ENCODE measurements at regions not wholly inside any gene's neighbourhood (a gene's known extent, or its start where the extent isn't known, plus 50 kb on each side); places are given as distances from the start of the nearest gene placed in this dataset.

DNA sequence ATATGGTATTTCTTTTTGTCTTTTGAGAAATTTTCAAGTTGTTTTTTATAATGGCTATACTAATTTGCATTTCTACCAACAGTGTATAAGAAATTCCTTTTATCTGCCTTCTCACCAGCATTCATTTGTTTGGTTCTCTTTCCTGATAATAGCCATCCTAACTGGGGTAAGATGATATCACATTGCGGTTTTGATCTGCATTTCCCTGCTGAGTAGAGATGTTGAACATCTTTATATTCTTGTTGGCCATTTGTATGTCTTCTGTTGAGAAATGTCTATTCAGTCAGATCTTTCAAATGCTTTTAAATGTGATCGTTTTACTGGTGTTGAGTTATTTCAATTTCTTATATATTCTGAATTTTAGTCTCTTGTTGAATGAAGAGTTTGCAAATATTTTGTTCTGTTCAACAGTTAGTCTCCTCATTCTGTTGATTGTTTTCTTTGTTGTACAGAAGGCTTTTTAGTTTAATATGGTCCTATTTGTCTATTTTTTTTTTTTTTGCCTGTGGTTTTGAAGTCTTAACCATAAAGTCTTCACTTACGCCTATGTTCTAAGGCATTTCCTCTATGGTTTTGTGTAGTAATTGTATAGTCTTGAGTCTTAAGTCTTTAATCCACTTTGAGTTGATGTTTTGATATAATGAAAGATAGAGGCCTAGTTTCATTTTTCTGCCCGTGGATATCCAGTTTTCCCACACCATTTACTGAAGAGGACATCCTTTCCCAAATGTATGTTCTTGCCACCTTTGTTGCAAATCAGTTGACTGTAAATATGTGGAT, 1566.9 kb downstream of the STIM2 start:
- no peak overlapping the region for H3K4me3 Mint-ChIP-seq
- H3K4me1 Mint-ChIP-seq: no peaks in the 10 kb centered on the region
- no peaks in the 10 kb centered on the region for H3K36me3 Mint-ChIP-seq (ENCODE audit: insufficient read depth)
- no peak for DNase-seq (ENCODE audit: low spot score in 2 of 2)
- H3K9me3 Mint-ChIP-seq: peaks cover 30% of the 10 kb centered on the region
- no peak overlapping the region for H3K27ac Mint-ChIP-seq (ENCODE audit: low read depth)
- no peak for ATAC-seq (replicated peaks; ENCODE audit: extremely low read depth, poor library complexity, severe bottlenecking)
- no peaks in the 10 kb centered on the region for H3K27me3 Mint-ChIP-seq

DNA sequence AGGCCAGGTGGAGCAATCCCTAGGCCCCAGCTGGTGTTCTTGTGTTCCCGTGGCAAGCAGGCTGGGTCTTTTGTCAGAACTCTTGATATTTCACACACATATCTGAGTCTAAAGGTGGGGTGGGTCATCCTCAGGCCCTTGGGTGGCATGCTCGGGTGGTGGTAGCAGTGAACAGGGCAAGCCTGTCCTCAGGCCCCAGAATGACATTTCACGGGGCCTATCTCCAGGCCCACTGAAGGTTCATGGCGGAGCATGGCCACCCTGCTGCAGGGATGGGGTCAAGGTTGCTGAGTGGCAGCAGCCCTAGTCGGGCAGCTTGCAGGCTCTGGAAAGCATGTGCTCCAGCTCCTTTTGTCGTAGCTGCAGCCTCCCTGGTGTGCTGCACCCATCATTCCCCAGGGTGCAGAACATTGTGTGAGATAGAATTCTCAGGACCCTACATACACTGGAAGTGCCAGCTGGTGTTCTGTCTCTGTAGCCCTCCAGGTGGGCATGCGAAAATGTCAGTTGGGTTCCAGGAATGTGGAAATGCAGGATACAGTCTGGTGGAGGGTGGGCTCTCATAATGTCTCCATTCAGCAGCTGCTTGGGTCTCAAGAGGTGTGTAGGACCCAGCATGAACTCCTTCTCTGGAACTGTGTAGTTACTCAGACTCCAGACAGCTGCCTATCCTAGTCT, 1571.8 kb downstream of the STIM2 start:
- DNase-seq (ENCODE audit: low spot score in 2 of 2) (no peak), ATAC-seq (replicated peaks; ENCODE audit: extremely low read depth, poor library complexity, severe bottlenecking) (no peak)
- H3K9me3 Mint-ChIP-seq: peaks cover 35% of the 10 kb centered on the region
- H3K36me3 Mint-ChIP-seq (ENCODE audit: insufficient read depth): no peaks in the 10 kb centered on the region
- H3K4me1 Mint-ChIP-seq: no peaks in the 10 kb centered on the region
- no peak overlapping the region for H3K4me3 Mint-ChIP-seq
- no peaks in the 10 kb centered on the region for H3K27me3 Mint-ChIP-seq
- no peak overlapping the region for H3K27ac Mint-ChIP-seq (ENCODE audit: low read depth)

DNA sequence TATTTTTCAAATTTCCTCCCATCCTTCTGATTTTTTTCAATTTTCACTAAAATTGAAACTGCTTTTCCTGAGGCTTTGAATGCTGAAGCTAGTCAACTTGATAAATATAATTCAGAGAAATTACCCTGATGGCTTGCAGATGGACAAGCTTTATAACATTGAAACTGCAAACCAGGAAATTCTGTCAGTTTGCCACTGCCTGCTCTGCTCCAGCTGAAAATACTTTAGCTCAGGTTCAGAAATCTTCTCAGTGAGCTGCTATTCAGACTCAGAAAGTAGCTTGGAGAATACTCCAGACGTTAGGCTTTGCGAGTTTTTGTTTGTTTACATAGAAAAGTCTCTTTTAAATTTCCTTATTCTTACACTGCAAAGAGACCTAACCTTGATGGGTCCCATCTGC, 1574.7 kb downstream of the STIM2 start:
- no peak for DNase-seq (ENCODE audit: low spot score in 2 of 2)
- ATAC-seq (replicated peaks; ENCODE audit: extremely low read depth, poor library complexity, severe bottlenecking): no peak
- H3K27ac Mint-ChIP-seq (ENCODE audit: low read depth): no peak overlapping the region

DNA sequence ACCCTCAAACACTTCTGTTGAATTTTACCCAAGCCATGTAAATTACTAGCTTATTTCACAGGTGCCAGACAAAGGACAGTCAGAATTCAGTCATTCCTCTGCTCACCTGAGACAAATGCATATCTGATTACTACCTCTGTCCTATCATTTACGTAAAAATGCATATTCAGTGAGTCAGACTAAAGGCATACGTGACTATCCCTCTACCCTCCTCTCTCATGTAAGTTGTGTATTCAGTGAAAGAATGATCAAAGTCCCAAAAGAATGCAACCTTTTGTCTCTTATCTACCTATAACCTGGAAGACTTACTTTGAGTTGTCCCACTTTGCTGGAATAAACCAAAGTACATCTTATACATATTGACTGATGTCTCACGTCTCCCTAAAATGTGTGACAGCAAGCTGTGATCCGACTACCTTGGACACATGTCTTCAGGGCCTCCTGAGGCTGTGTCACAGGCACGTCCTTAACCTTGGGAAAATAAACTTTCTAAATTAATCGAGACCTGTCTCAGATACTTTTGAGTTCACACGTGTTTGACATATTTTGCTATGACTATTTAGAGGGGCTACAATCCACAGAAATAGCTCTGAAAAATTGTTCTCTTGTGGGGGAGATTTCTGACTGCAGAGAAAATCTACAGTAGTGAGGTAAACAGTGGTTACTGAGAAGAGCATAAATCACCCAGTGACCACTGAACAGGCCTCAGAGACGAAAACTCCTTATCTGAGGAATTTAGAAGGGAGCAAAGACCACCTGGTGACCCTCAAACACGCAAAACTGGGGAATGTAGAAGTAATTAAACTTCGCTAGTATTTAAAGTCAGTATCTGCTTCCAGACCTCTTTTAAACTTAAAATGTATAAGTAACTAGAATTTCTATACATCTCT, 1575.8 kb downstream of the STIM2 start:
- Mint-ChIP-seq H3K27ac (ENCODE audit: low read depth) (no peak overlapping the region), H3K9me3 (peaks cover 24% of the 10 kb centered on the region), H3K36me3 (ENCODE audit: insufficient read depth) (no peaks in the 10 kb centered on the region), H3K4me3 (no peak overlapping the region), H3K27me3 (no peaks in the 10 kb centered on the region), H3K4me1 (no peaks in the 10 kb centered on the region)
- no peak for ATAC-seq (replicated peaks; ENCODE audit: extremely low read depth, poor library complexity, severe bottlenecking)
- DNase-seq (ENCODE audit: low spot score in 2 of 2): no peak

More for the DNA sequence above, 1574.7 kb downstream of the STIM2 start:
- H3K4me3 Mint-ChIP-seq: no peak overlapping the region
- peaks cover 27% of the 10 kb centered on the region for H3K9me3 Mint-ChIP-seq
- no peaks in the 10 kb centered on the region for H3K4me1 Mint-ChIP-seq
- H3K27me3 Mint-ChIP-seq: no peaks in the 10 kb centered on the region
- H3K36me3 Mint-ChIP-seq (ENCODE audit: insufficient read depth): no peaks in the 10 kb centered on the region

DNA sequence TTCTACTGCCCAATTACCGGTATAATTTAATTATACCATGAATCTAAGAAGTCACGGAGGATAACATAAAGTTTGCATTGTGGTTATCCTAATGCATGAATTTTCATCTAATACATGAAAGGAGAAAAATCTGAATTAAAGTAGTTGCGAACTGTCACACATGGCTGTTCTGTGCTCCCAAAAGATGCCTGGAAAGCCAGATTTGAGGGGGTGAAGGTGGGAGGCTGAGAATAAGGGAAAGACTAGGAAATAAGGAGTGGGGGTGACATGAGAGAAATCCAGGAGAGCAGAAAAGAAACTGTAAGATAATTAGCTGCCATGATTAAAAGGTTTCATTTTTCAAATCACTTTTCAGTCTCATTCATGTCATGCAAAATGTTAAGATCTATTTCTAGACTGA, 1582.7 kb downstream of the STIM2 start:
- peaks cover 20% of the 10 kb centered on the region for H3K9me3 Mint-ChIP-seq
- no peaks in the 10 kb centered on the region for H3K4me1 Mint-ChIP-seq
- no peak overlapping the region for H3K27ac Mint-ChIP-seq (ENCODE audit: low read depth)

DNA sequence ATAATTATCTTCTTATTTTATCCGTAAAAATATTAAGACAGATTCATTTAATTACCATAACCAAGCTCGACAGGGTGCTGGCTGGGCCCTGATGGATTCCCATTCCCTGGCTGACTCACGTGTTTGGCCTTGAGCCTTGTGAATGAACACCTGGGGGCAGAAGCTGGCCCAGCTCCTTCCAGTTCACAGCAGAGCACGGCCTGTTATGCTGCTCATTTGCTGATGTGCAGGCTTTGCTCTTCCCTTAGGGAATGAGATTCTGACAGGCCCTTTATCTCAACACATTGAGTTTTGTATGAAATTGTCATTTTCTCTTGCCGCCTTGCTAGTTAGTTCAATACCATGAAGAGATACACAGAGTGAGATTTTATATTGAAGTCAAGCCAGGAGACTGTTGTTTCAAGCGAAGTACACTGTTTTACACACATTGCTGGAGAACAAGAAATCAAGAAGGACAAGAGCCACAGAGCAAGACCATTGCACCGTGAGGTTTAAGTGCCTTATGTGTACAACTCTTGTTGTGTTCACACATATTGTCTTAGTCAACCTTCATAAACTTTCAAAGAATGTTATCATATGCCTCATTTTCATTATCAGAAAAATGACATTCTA, 1583.3 kb downstream of the STIM2 start:
- peaks cover 20% of the 10 kb centered on the region for H3K9me3 Mint-ChIP-seq
- DNase-seq (ENCODE audit: low spot score in 2 of 2) (no peak), ATAC-seq (replicated peaks; ENCODE audit: extremely low read depth, poor library complexity, severe bottlenecking) (no peak)
- no peak overlapping the region for H3K27ac Mint-ChIP-seq (ENCODE audit: low read depth)
- H3K36me3 Mint-ChIP-seq (ENCODE audit: insufficient read depth): no peaks in the 10 kb centered on the region
- H3K27me3 Mint-ChIP-seq: no peaks in the 10 kb centered on the region
- no peaks in the 10 kb centered on the region for H3K4me1 Mint-ChIP-seq
- no peak overlapping the region for H3K4me3 Mint-ChIP-seq

More for the DNA sequence above, 1582.7 kb downstream of the STIM2 start:
- Mint-ChIP-seq H3K27me3 (no peaks in the 10 kb centered on the region), H3K36me3 (ENCODE audit: insufficient read depth) (no peaks in the 10 kb centered on the region), H3K4me3 (no peak overlapping the region)
- DNase-seq (ENCODE audit: low spot score in 2 of 2): no peak
- no peak for ATAC-seq (replicated peaks; ENCODE audit: extremely low read depth, poor library complexity, severe bottlenecking)

DNA sequence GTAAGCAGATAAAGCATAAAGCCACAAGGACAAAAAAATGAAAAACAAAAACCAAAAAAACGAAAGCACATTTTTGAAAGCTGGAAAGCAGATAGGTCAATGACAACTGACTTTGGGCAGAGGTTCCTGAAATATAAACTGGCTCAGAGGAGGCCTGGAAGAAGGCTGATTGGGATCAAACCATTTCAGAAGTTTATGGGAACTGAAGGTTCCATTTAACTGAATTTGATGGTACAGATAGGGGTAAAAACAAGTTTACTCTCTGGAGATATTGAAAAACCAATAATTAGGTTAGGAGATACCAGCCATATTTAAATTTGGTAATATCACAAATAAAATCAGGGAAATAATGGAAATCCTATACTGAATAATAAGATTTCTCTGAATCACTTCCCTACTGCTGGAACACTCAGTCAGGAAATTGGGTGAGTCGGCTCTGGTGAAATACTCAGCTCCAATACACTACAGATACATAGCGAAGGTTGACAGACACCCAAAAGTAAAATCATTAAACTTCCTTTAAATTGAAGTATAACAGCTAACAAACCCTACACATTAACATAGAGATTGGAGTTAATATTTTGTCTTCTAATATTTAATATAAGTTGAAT, 1584.3 kb downstream of the STIM2 start:
- Mint-ChIP-seq H3K4me1 (no peaks in the 10 kb centered on the region), H3K9me3 (peaks cover 17% of the 10 kb centered on the region), H3K4me3 (no peak overlapping the region), H3K27me3 (no peaks in the 10 kb centered on the region), H3K27ac (ENCODE audit: low read depth) (no peak overlapping the region), H3K36me3 (ENCODE audit: insufficient read depth) (no peaks in the 10 kb centered on the region)
- DNase-seq (ENCODE audit: low spot score in 2 of 2) (no peak), ATAC-seq (replicated peaks; ENCODE audit: extremely low read depth, poor library complexity, severe bottlenecking) (no peak)

DNA sequence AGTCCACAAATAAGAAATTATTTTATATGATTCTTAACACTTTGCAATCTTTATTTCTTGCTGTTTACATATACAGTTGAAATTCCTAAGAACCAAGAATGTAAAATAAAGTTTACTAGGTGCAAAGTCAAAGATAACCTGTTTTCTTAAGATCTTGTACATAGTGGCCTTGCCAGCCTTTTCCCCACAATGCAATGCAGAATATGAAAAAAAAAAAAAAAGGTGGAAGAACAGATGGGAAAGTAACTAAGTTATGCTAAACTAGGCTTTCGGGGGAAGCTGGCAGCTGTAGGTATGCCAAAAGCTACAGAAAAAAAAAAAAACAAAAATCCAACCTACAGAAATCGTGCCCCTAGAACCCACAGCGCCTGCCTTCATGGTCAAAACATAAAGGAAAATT, 1588.4 kb downstream of the STIM2 start:
- DNase-seq (ENCODE audit: low spot score in 2 of 2) (no peak), ATAC-seq (replicated peaks; ENCODE audit: extremely low read depth, poor library complexity, severe bottlenecking) (no peak)
- Mint-ChIP-seq H3K36me3 (ENCODE audit: insufficient read depth) (no peaks in the 10 kb centered on the region), H3K9me3 (peaks cover 15% of the 10 kb centered on the region), H3K4me3 (no peak overlapping the region), H3K27ac (ENCODE audit: low read depth) (no peak overlapping the region), H3K4me1 (no peaks in the 10 kb centered on the region), H3K27me3 (no peaks in the 10 kb centered on the region)

DNA sequence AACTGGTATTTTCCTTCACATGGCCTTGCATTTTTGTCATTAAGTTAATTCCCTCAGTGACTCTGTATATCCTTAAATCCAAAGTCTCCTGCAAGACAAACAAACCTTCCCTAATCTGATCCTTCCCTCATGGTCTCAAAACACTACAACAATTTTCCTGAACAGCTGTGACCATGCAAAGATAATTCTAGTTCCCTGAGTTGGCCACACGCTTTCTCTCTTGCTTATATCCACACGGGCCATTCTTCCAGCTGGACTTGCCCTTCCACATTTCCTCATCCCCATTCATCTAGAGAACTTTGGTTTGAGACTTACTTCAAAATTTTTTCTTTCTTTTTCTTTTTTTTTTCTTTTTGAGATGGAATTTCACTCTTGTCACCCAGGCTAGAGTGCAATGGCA, 1590.7 kb downstream of the STIM2 start:
- Mint-ChIP-seq H3K4me3 (no peak overlapping the region), H3K36me3 (ENCODE audit: insufficient read depth) (no peaks in the 10 kb centered on the region), H3K27ac (ENCODE audit: low read depth) (no peak overlapping the region), H3K9me3 (peaks cover 29% of the 10 kb centered on the region), H3K4me1 (no peaks in the 10 kb centered on the region), H3K27me3 (no peaks in the 10 kb centered on the region)
- DNase-seq (ENCODE audit: low spot score in 2 of 2) (no peak), ATAC-seq (replicated peaks; ENCODE audit: extremely low read depth, poor library complexity, severe bottlenecking) (no peak)

DNA sequence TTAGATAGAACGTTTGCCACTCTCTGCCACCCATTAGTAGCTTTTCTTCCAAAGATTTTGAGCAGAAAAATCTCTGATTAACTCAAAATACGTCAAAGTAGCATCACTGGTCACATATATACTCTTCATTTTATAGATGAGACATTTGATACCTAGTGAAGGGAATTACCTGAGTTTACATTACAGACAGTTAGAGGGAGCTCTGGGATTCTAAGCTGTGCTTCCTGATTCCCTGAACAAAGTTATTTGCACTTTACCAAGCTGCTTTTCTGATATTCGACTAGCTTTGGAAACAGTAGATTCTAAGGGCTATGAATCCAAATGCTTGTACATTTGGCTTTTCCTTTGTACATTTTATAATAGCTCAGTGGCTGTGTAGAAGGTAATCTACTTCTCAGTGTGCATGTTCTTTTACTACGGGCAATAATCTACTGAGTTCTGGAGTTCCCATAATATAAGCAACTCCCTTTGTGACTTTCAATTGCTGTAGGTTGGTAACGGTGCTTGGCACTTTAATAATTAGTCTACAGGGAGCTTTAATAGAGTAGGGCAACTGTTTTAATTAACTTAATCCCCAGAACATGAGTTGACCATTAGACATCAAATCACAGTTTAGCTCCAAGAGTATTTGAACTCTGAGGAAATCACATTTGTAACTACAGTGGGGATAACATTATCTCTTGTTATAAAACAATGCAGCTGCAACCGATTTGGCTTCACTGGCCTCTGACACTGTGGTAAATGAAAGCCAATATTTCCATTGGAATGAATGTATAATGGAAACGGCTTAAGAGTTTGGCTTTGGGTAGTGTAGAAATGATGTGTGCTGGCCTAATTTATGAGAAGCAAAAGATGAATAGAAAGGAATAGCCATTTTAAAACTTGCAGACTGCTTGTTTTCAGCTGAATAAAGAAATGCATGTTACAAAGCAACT, 1602.4 kb downstream of the STIM2 start:
- no peak for ATAC-seq (replicated peaks; ENCODE audit: extremely low read depth, poor library complexity, severe bottlenecking)
- H3K4me1 Mint-ChIP-seq: no peaks in the 10 kb centered on the region
- H3K27ac Mint-ChIP-seq (ENCODE audit: low read depth): no peak overlapping the region
- H3K4me3 Mint-ChIP-seq: no peak overlapping the region
- H3K9me3 Mint-ChIP-seq: peaks cover 5% of the 10 kb centered on the region
- DNase-seq (ENCODE audit: low spot score in 2 of 2): no peak
- no peaks in the 10 kb centered on the region for H3K36me3 Mint-ChIP-seq (ENCODE audit: insufficient read depth)
- no peaks in the 10 kb centered on the region for H3K27me3 Mint-ChIP-seq

DNA sequence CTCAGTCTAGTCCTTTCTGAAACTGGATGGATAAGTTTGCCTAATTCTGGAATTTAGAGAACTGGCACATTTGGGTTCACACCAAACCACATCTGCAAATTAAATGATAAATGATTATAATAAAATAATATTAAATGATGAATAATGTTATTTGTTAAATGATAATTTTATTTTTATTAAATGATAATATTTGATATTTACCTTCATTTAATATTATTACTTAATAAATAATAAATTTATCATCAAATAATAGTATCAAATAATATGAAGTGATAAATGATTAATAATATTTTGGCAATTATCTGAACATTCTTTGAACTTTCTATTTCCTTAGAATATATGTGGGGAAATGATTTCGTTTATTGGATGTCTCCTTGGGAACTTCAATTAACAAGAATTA, 1604.2 kb downstream of the STIM2 start:
- no peak for DNase-seq (ENCODE audit: low spot score in 2 of 2)
- Mint-ChIP-seq H3K4me1 (no peaks in the 10 kb centered on the region), H3K9me3 (peaks cover 5% of the 10 kb centered on the region), H3K4me3 (no peak overlapping the region), H3K36me3 (ENCODE audit: insufficient read depth) (no peaks in the 10 kb centered on the region), H3K27ac (ENCODE audit: low read depth) (no peak overlapping the region), H3K27me3 (no peaks in the 10 kb centered on the region)
- ATAC-seq (replicated peaks; ENCODE audit: extremely low read depth, poor library complexity, severe bottlenecking): no peak
